ENCODE measurements at regions not wholly inside any gene's neighbourhood (a gene's known extent, or its start where the extent isn't known, plus 50 kb on each side); places are given as distances from the start of the nearest gene placed in this dataset.

- Histone ChIP-seq H3K27ac (replicated peaks; ENCODE audit: low read length) (no peak overlapping the region), H4K8ac (ENCODE audit: low read depth, low read length) (no peak overlapping the region), H3K9me3 (replicated peaks in 1 of 2; ENCODE audit: control insufficient read depth in 2 of 2, insufficient read depth in 1 of 2, low read depth in 1 of 2, low read length in 2 of 2) (no peaks in the 10 kb centered on the region), H4K91ac (ENCODE audit: low read depth, low read length, poor library complexity) (no peak overlapping the region), H3K4me3 (ENCODE audit: low read length in 2 of 2) (no peak overlapping the region), H3K4ac (ENCODE audit: low read length) (no peak overlapping the region), H2BK12ac (ENCODE audit: low read length) (no peak overlapping the region), H2BK15ac (ENCODE audit: low read length) (no peak overlapping the region), H3K9ac (ENCODE audit: low read depth, low read length, poor library complexity) (no peak overlapping the region), H3K79me1 (ENCODE audit: low read depth, low read length) (no peaks in the 10 kb centered on the region), H2BK120ac (ENCODE audit: low read depth, low read length) (no peak overlapping the region), H3K4me1 (ENCODE audit: control insufficient read depth in 2 of 2, insufficient read depth in 1 of 2, low read depth in 1 of 2, low read length in 2 of 2) (peaks cover 0 to 8% of the 10 kb centered on the region in 2 donors), H3K36me3 (replicated peaks in 1 of 2; ENCODE audit: control insufficient read depth in 2 of 2, insufficient read depth in 2 of 2, low read length in 2 of 2) (no peaks in the 10 kb centered on the region), H3K18ac (ENCODE audit: low read length) (no peak overlapping the region), H3K14ac (ENCODE audit: low read length) (no peak overlapping the region), H3K27me3 (ENCODE audit: control insufficient read depth in 3 of 3, insufficient read depth in 3 of 3, low read depth in 1 of 3, low read length in 3 of 3) (no peaks in the 10 kb centered on the region), H2BK5ac (ENCODE audit: low read length) (no peak overlapping the region), H3K4me2 (ENCODE audit: insufficient read depth, low read length, poor library complexity, severe bottlenecking) (no peak overlapping the region), H2AFZ (ENCODE audit: low read length) (no peak overlapping the region), H2AK5ac (ENCODE audit: low read depth, low read length) (no peak overlapping the region), H3K23ac (ENCODE audit: low read depth, low read length, poor library complexity) (no peak overlapping the region)
- WGBS, 2 donors (ENCODE audit: extremely low coverage in 2 of 2, insufficient read length in 2 of 2, insufficient replicate concordance in 1 of 2): no CpG with 5 or more reads among the region's 4 CpGs
- no peak for DNase-seq (ENCODE audit: low spot score)
These were observed 128.1 kb downstream of the AIPL1 start for GRCh38 chr17:6306820-6307219.

GRCh38 chr17:6305613-6306360, 129.1 kb downstream of the AIPL1 start:
- H3K79me1 ChIP-seq (ENCODE audit: low read depth, low read length): no peaks in the 10 kb centered on the region
- no peak overlapping the region for H3K18ac ChIP-seq (ENCODE audit: low read length)
- no peak overlapping the region for H2BK120ac ChIP-seq (ENCODE audit: low read depth, low read length)
- H4K91ac ChIP-seq (ENCODE audit: low read depth, low read length, poor library complexity): no peak overlapping the region
- H3K4ac ChIP-seq (ENCODE audit: low read length): no peak overlapping the region
- H2AFZ ChIP-seq (ENCODE audit: low read length): no peak overlapping the region
- no peak overlapping the region for H4K8ac ChIP-seq (ENCODE audit: low read depth, low read length)
- WGBS, 2 donors (ENCODE audit: extremely low coverage in 2 of 2, insufficient read length in 2 of 2, insufficient replicate concordance in 1 of 2): no CpG with 5 or more reads among the region's 11 CpGs
- no peak overlapping the region for H3K14ac ChIP-seq (ENCODE audit: low read length)
- H3K23ac ChIP-seq (ENCODE audit: low read depth, low read length, poor library complexity): no peak overlapping the region
- H2BK5ac ChIP-seq (ENCODE audit: low read length): no peak overlapping the region
- H3K4me1 ChIP-seq (ENCODE audit: control insufficient read depth in 2 of 2, insufficient read depth in 1 of 2, low read depth in 1 of 2, low read length in 2 of 2): peaks cover 0 to 8% of the 10 kb centered on the region in 2 donors
- H2BK12ac ChIP-seq (ENCODE audit: low read length): no peak overlapping the region
- no peak overlapping the region for H3K27ac ChIP-seq (replicated peaks; ENCODE audit: low read length)
- H2BK15ac ChIP-seq (ENCODE audit: low read length): no peak overlapping the region
- H3K9me3 ChIP-seq (replicated peaks in 1 of 2; ENCODE audit: control insufficient read depth in 2 of 2, insufficient read depth in 1 of 2, low read depth in 1 of 2, low read length in 2 of 2): no peaks in the 10 kb centered on the region
- no peak overlapping the region for H3K9ac ChIP-seq (ENCODE audit: low read depth, low read length, poor library complexity)
- DNase-seq (ENCODE audit: low spot score): no peak
- H3K36me3 ChIP-seq (replicated peaks in 1 of 2; ENCODE audit: control insufficient read depth in 2 of 2, insufficient read depth in 2 of 2, low read length in 2 of 2): no peaks in the 10 kb centered on the region
- no peak overlapping the region for H3K4me3 ChIP-seq (ENCODE audit: low read length in 2 of 2)
- H2AK5ac ChIP-seq (ENCODE audit: low read depth, low read length): no peak overlapping the region
- no peaks in the 10 kb centered on the region for H3K27me3 ChIP-seq (ENCODE audit: control insufficient read depth in 3 of 3, insufficient read depth in 3 of 3, low read depth in 1 of 3, low read length in 3 of 3)
- no peak overlapping the region for H3K4me2 ChIP-seq (ENCODE audit: insufficient read depth, low read length, poor library complexity, severe bottlenecking)

DNA sequence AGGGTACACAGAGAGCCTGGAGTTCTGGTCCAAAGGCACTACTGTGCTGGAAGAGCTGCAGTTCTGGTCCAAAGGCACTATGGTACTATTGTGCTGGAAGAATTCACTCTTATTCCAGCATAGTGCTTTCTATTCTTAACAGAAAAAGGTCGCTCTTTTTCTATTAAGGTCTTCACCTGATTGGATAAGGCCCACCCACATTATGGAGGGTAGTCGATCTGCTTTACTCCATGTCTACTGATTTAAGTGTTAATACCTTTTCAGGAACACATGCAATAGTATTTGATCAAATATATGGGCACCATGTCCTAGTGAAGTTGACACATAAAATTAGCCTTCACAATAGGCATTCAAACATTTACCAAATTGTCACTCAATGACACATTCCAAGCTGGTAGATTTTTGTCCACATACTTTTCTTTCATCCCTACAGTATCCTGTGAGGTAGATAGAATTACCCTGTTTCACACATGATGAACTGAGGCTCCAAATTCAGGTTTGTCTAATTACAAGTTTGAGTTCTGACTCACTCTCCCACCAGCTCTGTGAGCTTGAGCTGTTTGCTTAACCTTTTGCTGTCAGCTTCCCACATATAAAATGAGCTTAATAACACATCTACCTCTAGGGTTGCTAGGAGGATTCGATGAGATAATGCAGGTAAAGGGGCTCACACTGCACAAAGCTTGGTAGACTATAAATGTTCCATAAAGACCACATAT, 129.9 kb downstream of the AIPL1 start:
- no peaks in the 10 kb centered on the region for H3K9me3 ChIP-seq (replicated peaks in 1 of 2; ENCODE audit: control insufficient read depth in 2 of 2, insufficient read depth in 1 of 2, low read depth in 1 of 2, low read length in 2 of 2)
- no peaks in the 10 kb centered on the region for H3K36me3 ChIP-seq (replicated peaks in 1 of 2; ENCODE audit: control insufficient read depth in 2 of 2, insufficient read depth in 2 of 2, low read length in 2 of 2)
- H3K27me3 ChIP-seq (ENCODE audit: control insufficient read depth in 3 of 3, insufficient read depth in 3 of 3, low read depth in 1 of 3, low read length in 3 of 3): no peaks in the 10 kb centered on the region
- H2BK5ac ChIP-seq (ENCODE audit: low read length): no peak overlapping the region
- H3K27ac ChIP-seq (replicated peaks; ENCODE audit: low read length): no peak overlapping the region
- no peak overlapping the region for H2BK12ac ChIP-seq (ENCODE audit: low read length)
- H3K4ac ChIP-seq (ENCODE audit: low read length): no peak overlapping the region
- no peak overlapping the region for H4K8ac ChIP-seq (ENCODE audit: low read depth, low read length)
- no peak overlapping the region for H3K18ac ChIP-seq (ENCODE audit: low read length)
- no peak overlapping the region for H4K91ac ChIP-seq (ENCODE audit: low read depth, low read length, poor library complexity)
- peaks cover 0 to 8% of the 10 kb centered on the region in 2 donors for H3K4me1 ChIP-seq (ENCODE audit: control insufficient read depth in 2 of 2, insufficient read depth in 1 of 2, low read depth in 1 of 2, low read length in 2 of 2)
- no peak overlapping the region for H3K4me2 ChIP-seq (ENCODE audit: insufficient read depth, low read length, poor library complexity, severe bottlenecking)
- no peak for DNase-seq (ENCODE audit: low spot score)
- H3K9ac ChIP-seq (ENCODE audit: low read depth, low read length, poor library complexity): no peak overlapping the region
- H2AFZ ChIP-seq (ENCODE audit: low read length): no peak overlapping the region
- H2AK5ac ChIP-seq (ENCODE audit: low read depth, low read length): no peak overlapping the region
- H3K14ac ChIP-seq (ENCODE audit: low read length): no peak overlapping the region
- H2BK120ac ChIP-seq (ENCODE audit: low read depth, low read length): no peak overlapping the region
- no peak overlapping the region for H2BK15ac ChIP-seq (ENCODE audit: low read length)
- H3K79me1 ChIP-seq (ENCODE audit: low read depth, low read length): no peaks in the 10 kb centered on the region
- H3K4me3 ChIP-seq (ENCODE audit: low read length in 2 of 2): no peak overlapping the region
- H3K23ac ChIP-seq (ENCODE audit: low read depth, low read length, poor library complexity): no peak overlapping the region
- no CpG with 5 or more reads among the region's 3 CpGs for WGBS, 2 donors (ENCODE audit: extremely low coverage in 2 of 2, insufficient read length in 2 of 2, insufficient replicate concordance in 1 of 2)

DNA sequence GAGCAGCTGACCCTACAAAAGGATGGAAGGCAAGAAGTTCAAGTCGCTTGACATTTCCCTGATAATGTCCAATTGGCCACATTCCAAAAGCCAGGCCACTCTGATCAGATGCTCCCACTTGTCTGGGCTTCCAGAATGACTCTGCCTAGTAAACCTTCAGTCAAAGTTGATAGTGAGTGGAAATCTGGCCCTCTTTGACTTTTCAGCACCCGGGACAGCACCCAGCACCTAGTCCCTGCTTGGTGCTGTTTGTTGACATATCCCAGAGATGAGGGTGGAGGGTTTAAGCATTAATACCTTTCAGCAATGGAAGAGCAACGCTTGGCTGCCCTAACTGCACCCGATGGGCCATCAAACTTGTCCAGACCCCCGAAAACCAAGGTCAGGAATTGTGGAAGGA, 131.3 kb downstream of the AIPL1 start:
- Histone ChIP-seq H3K14ac (ENCODE audit: low read length) (no peak overlapping the region), H3K27ac (replicated peaks; ENCODE audit: low read length) (no peak overlapping the region), H3K4ac (ENCODE audit: low read length) (no peak overlapping the region), H3K36me3 (replicated peaks in 1 of 2; ENCODE audit: control insufficient read depth in 2 of 2, insufficient read depth in 2 of 2, low read length in 2 of 2) (no peaks in the 10 kb centered on the region), H3K79me1 (ENCODE audit: low read depth, low read length) (no peaks in the 10 kb centered on the region), H4K8ac (ENCODE audit: low read depth, low read length) (no peak overlapping the region), H3K18ac (ENCODE audit: low read length) (no peak overlapping the region), H2BK12ac (ENCODE audit: low read length) (no peak overlapping the region), H3K4me1 (ENCODE audit: control insufficient read depth in 2 of 2, insufficient read depth in 1 of 2, low read depth in 1 of 2, low read length in 2 of 2) (peaks cover 0 to 8% of the 10 kb centered on the region in 2 donors), H3K9ac (ENCODE audit: low read depth, low read length, poor library complexity) (no peak overlapping the region), H3K4me3 (ENCODE audit: low read length in 2 of 2) (no peak overlapping the region), H3K23ac (ENCODE audit: low read depth, low read length, poor library complexity) (no peak overlapping the region), H2AFZ (ENCODE audit: low read length) (no peak overlapping the region), H3K9me3 (replicated peaks in 1 of 2; ENCODE audit: control insufficient read depth in 2 of 2, insufficient read depth in 1 of 2, low read depth in 1 of 2, low read length in 2 of 2) (no peaks in the 10 kb centered on the region), H2AK5ac (ENCODE audit: low read depth, low read length) (no peak overlapping the region), H4K91ac (ENCODE audit: low read depth, low read length, poor library complexity) (no peak overlapping the region), H3K27me3 (ENCODE audit: control insufficient read depth in 3 of 3, insufficient read depth in 3 of 3, low read depth in 1 of 3, low read length in 3 of 3) (no peaks in the 10 kb centered on the region), H3K4me2 (ENCODE audit: insufficient read depth, low read length, poor library complexity, severe bottlenecking) (no peak overlapping the region), H2BK15ac (ENCODE audit: low read length) (no peak overlapping the region), H2BK120ac (ENCODE audit: low read depth, low read length) (no peak overlapping the region), H2BK5ac (ENCODE audit: low read length) (no peak overlapping the region)
- DNase-seq (ENCODE audit: low spot score): peak; percentile 71
- WGBS, 2 donors (ENCODE audit: extremely low coverage in 2 of 2, insufficient read length in 2 of 2, insufficient replicate concordance in 1 of 2): no CpG with 5 or more reads among the region's 5 CpGs
